SU-DHL-6 (cell line): ENCODE measurements at regions not wholly inside any gene's neighbourhood (a gene's known extent, or its start where the extent isn't known, plus 50 kb on each side); places are given as distances from the start of the nearest gene placed in this dataset.

Experiments
- H2AFZ ChIP-seq: fragments of 200-600 bp; sonication (generic); 2 replicates; pipeline ENCODE4 v1.6.1; 2014; ENCODE audit warnings: low read depth, mild to moderate bottlenecking, moderate library complexity, mixed read lengths, antibody characterized with exemption, low read length; ENCODE audit not compliant: severe bottlenecking
- H3F3A ChIP-seq: fragments of 200-600 bp; shearing (Covaris generic); 2 replicates; pipeline ENCODE4 v1.6.0; 2016; ENCODE audit warnings: antibody characterized with exemption, mild to moderate bottlenecking; ENCODE audit not compliant: insufficient read depth
- H3K27ac ChIP-seq: fragments of 200-600 bp; sonication (generic); 2 replicates; pipeline ENCODE4 v1.5.1; 2016; ENCODE audit warnings: low read depth, mild to moderate bottlenecking, low read length, moderate library complexity, mixed read lengths
- H3K27me3 ChIP-seq: fragments of 200-600 bp; sonication (generic), shearing (Covaris generic); 2 replicates; pipeline ENCODE4 v1.6.0; 2014; ENCODE audit warnings: mild to moderate bottlenecking, low read length
- H3K36me3 ChIP-seq: fragments of 200-600 bp; sonication (generic); 2 replicates; pipeline ENCODE4 v1.6.1; 2014; ENCODE audit warnings: mild to moderate bottlenecking, low read length, mixed read lengths
- H3K4me2 ChIP-seq: fragments of 300-600, 200-600 bp; shearing (Covaris generic), sonication (generic); 2 replicates; pipeline ENCODE4 v1.6.0; 2014; ENCODE audit warnings: low read length, low read depth, mild to moderate bottlenecking; ENCODE audit not compliant: poor library complexity, severe bottlenecking
- H3K4me3 ChIP-seq: fragments of 200-600 bp; sonication (generic); 2 replicates; pipeline ENCODE4 v1.5.1; 2014; ENCODE audit warnings: antibody characterized with exemption, low read length, mild to moderate bottlenecking, mixed read lengths; ENCODE audit not compliant: insufficient read depth, poor library complexity, severe bottlenecking
- H3K79me2 ChIP-seq: fragments of 200-600 bp; sonication (generic); 2 replicates; pipeline ENCODE4 v1.6.1; 2014; ENCODE audit warnings: mild to moderate bottlenecking, low read length, moderate library complexity; ENCODE audit not compliant: insufficient read depth
- H3K9ac ChIP-seq: fragments of 200-600 bp; sonication (generic); 2 replicates; pipeline ENCODE4 v1.7.0; 2014; ENCODE audit warnings: mild to moderate bottlenecking, low read length
- H3K9me2 ChIP-seq: fragments of 200-600 bp; sonication (generic); replicated peaks from 2 replicates; pipeline ENCODE4 v1.6.1; 2014; ENCODE audit warnings: low read length; ENCODE audit not compliant: insufficient read depth
- H3K9me3 ChIP-seq: fragments of 200-600 bp; sonication (generic); 2 replicates; pipeline ENCODE4 v1.6.1; 2014; ENCODE audit warnings: low read length, mixed read lengths; ENCODE audit not compliant: insufficient read depth
- H4K20me1 ChIP-seq: fragments of 200-600 bp; sonication (generic); 2 replicates; pipeline ENCODE4 v1.6.1; 2014; ENCODE audit warnings: low read depth, mild to moderate bottlenecking, antibody characterized with exemption, low read length, moderate library complexity, mixed read lengths
- EZH2phosphoT487 ChIP-seq: fragments of 200-600 bp; sonication (generic), shearing (Covaris generic); conservative IDR thresholded peaks from 2 replicates; pipeline ENCODE4 v1.6.1; 2018; ENCODE audit warnings: mild to moderate bottlenecking, antibody characterized with exemption, low read length, moderate library complexity, mixed read lengths
- TF ChIP-seq, protein P1 (sequence below): fragments of 200-600 bp; sonication (generic); IDR thresholded peaks from one replicate; pipeline ENCODE4 v1.5.1; 2017; ENCODE audit warnings: antibody characterized with exemption, mild to moderate bottlenecking, low read length, moderate library complexity; ENCODE audit not compliant: insufficient read depth, poor library complexity, severe bottlenecking

DNA sequence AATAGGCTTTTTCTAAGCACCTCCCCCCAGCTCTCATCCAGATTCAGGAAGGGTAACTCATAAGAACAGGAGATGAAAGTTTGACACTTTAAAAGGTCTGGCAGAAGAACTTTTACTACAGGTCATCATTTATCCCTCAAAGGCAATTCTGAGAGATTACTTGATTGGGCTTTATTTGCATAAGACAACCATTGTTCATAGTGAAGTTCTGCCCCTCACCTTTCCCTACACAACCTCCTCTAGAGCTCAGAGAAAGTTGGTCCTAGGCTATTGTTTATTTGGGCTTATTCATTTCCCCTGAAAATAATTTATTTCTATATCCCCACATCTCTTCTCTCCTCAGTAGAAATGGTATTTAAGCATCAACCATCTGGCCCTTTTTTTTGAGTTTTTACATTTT, 568.4 kb downstream of the ZNF608 start:
- no peaks in the 10 kb centered on the region for H4K20me1 ChIP-seq
- H3K4me3 ChIP-seq: no peak overlapping the region
- H3K9me3 ChIP-seq: peaks cover 1% of the 10 kb centered on the region; the same call in 1 of the 2 replicates
- no peak overlapping the region for H2AFZ ChIP-seq
- no peaks in the 10 kb centered on the region for H3F3A ChIP-seq
- no peak overlapping the region for H3K27ac ChIP-seq
- H3K27me3 ChIP-seq: no peaks in the 10 kb centered on the region
- no peaks in the 10 kb centered on the region for H3K9me2 ChIP-seq
- TF ChIP-seq, protein P1, sequence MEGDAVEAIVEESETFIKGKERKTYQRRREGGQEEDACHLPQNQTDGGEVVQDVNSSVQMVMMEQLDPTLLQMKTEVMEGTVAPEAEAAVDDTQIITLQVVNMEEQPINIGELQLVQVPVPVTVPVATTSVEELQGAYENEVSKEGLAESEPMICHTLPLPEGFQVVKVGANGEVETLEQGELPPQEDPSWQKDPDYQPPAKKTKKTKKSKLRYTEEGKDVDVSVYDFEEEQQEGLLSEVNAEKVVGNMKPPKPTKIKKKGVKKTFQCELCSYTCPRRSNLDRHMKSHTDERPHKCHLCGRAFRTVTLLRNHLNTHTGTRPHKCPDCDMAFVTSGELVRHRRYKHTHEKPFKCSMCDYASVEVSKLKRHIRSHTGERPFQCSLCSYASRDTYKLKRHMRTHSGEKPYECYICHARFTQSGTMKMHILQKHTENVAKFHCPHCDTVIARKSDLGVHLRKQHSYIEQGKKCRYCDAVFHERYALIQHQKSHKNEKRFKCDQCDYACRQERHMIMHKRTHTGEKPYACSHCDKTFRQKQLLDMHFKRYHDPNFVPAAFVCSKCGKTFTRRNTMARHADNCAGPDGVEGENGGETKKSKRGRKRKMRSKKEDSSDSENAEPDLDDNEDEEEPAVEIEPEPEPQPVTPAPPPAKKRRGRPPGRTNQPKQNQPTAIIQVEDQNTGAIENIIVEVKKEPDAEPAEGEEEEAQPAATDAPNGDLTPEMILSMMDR: no peak
- TF ChIP-seq EZH2phosphoT487: no peak
- no peak overlapping the region for H3K4me2 ChIP-seq
- no peaks in the 10 kb centered on the region; the same call in 1 of the 2 replicates for H3K36me3 ChIP-seq
- no peaks in the 10 kb centered on the region for H3K79me2 ChIP-seq
- no peak overlapping the region for H3K9ac ChIP-seq

DNA sequence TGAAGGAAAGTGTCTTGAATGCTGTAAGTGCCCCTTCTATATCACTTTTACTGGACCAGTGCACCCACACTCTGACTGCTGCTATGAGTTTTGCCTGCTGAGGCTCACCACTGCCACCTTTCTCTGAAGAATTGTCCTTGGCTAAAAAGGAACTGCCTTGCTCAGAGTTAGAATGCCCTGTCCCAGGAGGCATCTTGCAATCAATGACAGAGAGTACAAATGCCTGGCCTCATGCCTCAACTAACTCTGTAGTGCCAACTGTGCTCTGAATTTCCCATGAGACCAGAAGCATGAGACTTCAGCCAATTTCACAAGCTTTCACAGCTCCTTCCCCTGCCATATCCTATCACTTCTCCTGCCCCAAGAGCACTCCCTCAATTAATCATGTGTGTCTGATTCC, 569.7 kb downstream of the ZNF608 start:
- H3K4me2 ChIP-seq: no peak overlapping the region
- H3K79me2 ChIP-seq: no peaks in the 10 kb centered on the region
- H3K9me2 ChIP-seq: no peaks in the 10 kb centered on the region
- H3K36me3 ChIP-seq: no peaks in the 10 kb centered on the region; the same call in 1 of the 2 replicates
- H3K27ac ChIP-seq: no peak overlapping the region
- no peak overlapping the region for H3K4me3 ChIP-seq
- no peak for TF ChIP-seq EZH2phosphoT487
- TF ChIP-seq, protein P1: no peak
- H3K27me3 ChIP-seq: no peaks in the 10 kb centered on the region
- no peak overlapping the region for H2AFZ ChIP-seq
- H3F3A ChIP-seq: no peaks in the 10 kb centered on the region
- no peaks in the 10 kb centered on the region for H4K20me1 ChIP-seq
- no peak overlapping the region for H3K9ac ChIP-seq
- H3K9me3 ChIP-seq: peaks cover 10% of the 10 kb centered on the region; the same call in 1 of the 2 replicates

DNA sequence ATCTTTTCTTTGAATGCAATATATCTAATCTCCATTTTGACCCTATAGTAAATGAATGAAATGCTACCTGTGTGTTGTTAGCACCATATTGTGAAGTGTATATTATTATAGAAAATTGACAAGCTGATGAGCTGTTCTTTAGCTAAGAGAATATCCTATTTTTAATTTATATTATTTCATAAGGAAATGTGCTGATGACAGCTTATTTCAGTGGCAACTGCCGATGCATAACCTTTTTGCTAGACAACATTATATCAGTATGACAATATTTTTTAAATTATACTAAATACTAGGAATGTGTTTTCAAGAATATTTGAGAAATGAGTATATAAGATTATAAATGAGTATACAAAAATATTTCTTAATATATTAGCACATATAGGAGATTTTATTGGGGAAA, 573.1 kb downstream of the ZNF608 start:
- Histone ChIP-seq H3K4me2 (no peak overlapping the region), H3K9ac (no peak overlapping the region), H4K20me1 (no peaks in the 10 kb centered on the region), H3K27me3 (no peaks in the 10 kb centered on the region), H3K27ac (no peak overlapping the region), H3K79me2 (no peaks in the 10 kb centered on the region), H3K9me3 (peaks cover 16% of the 10 kb centered on the region; the same call in 1 of the 2 replicates), H3K4me3 (no peak overlapping the region), H2AFZ (no peak overlapping the region), H3K9me2 (no peaks in the 10 kb centered on the region), H3K36me3 (no peaks in the 10 kb centered on the region; the same call in 1 of the 2 replicates), H3F3A (no peaks in the 10 kb centered on the region)
- TF ChIP-seq, protein P1: no peak
- no peak for TF ChIP-seq EZH2phosphoT487
